Left ventricle myocardium inferior (tissue), 1 donor: ENCODE measurements at regions not wholly inside any gene's neighbourhood (a gene's known extent, or its start where the extent isn't known, plus 50 kb on each side); places are given as distances from the start of the nearest gene placed in this dataset.

Experiments
- DNase-seq: peaks from one replicate; pipeline ENCODE4 v3.0.0-alpha.2; 2020
- H3K27ac ChIP-seq: fragments of 200-600 bp; replicated peaks from 2 replicates; pipeline ENCODE4 v1.8.0; 2021
- H3K27me3 ChIP-seq: fragments of 200-600 bp; 2 replicates; pipeline ENCODE4 v1.8.0; 2021; ENCODE audit warnings: low read depth
- H3K36me3 ChIP-seq: fragments of 200-600 bp; 2 replicates; pipeline ENCODE4 v1.8.0; 2021
- H3K4me1 ChIP-seq: fragments of 200-600 bp; 2 replicates; pipeline ENCODE4 v1.8.0; 2021
- H3K4me3 ChIP-seq: fragments of 200-600 bp; 2 replicates; pipeline ENCODE4 v1.8.0; 2021; ENCODE audit warnings: mild to moderate bottlenecking, moderate library complexity
- H3K9me3 ChIP-seq: fragments of 200-600 bp; replicated peaks from 2 replicates; pipeline ENCODE4 v1.8.0; 2021
- CTCF ChIP-seq: fragments of 200-600 bp; IDR thresholded peaks from 2 replicates; pipeline ENCODE4 v1.8.0; 2021; ENCODE audit warnings: antibody characterized with exemption, mild to moderate bottlenecking, borderline replicate concordance
- intact Hi-C: fragments of 100-400 bp; cut with micrococcal nuclease; formaldehyde crosslinking; loops from one replicate; pipeline ENCODE4 v1.11.0; 2022
- donor health status: DM: no; HTN: yes; CAD: no; lungs with severe emphysema.

- Histone ChIP-seq H3K9me3 (no peaks in the 10 kb centered on the region), H3K4me3 (no peak overlapping the region), H3K4me1 (peaks cover 8% of the 10 kb centered on the region), H3K27ac (no peak overlapping the region), H3K27me3 (no peaks in the 10 kb centered on the region), H3K36me3 (no peaks in the 10 kb centered on the region)
- no peak for DNase-seq
- no peak for TF ChIP-seq CTCF
- intact Hi-C loops, result no loop called here
Observed at GRCh38 chr10:52440612-52441285, 126.7 kb downstream of the DKK1 start.

- no peak for TF ChIP-seq CTCF
- intact Hi-C loops, result no loop called here
- H3K36me3 ChIP-seq, result no peaks in the 10 kb centered on the region
- no peaks in the 10 kb centered on the region for H3K27me3 ChIP-seq
- H3K4me1 ChIP-seq, result peaks cover 8% of the 10 kb centered on the region
- no peak overlapping the region for H3K4me3 ChIP-seq
- H3K27ac ChIP-seq, result no peak overlapping the region
- no peaks in the 10 kb centered on the region for H3K9me3 ChIP-seq
- DNase-seq, result no peak
Observed at GRCh38 chr10:52442576-52442975, 128.5 kb downstream of the DKK1 start.

GRCh38 chr10:52443419-52444388 lies 129.6 kb downstream of the DKK1 start:
- TF ChIP-seq CTCF, result no peak
- Histone ChIP-seq H3K9me3 (no peaks in the 10 kb centered on the region), H3K36me3 (no peaks in the 10 kb centered on the region), H3K4me1 (peaks cover 8% of the 10 kb centered on the region), H3K4me3 (no peak overlapping the region), H3K27me3 (no peaks in the 10 kb centered on the region), H3K27ac (no peak overlapping the region)
- no peak for DNase-seq
- intact Hi-C loops, result no loop called here

- H3K9me3 ChIP-seq, result no peaks in the 10 kb centered on the region
- H3K27ac ChIP-seq, result no peak overlapping the region
- H3K4me1 ChIP-seq, result peaks cover 8% of the 10 kb centered on the region
- H3K36me3 ChIP-seq, result no peaks in the 10 kb centered on the region
- no peak overlapping the region for H3K4me3 ChIP-seq
- intact Hi-C loops, result no loop called here
- no peak for TF ChIP-seq CTCF
- no peak for DNase-seq
- no peaks in the 10 kb centered on the region for H3K27me3 ChIP-seq
Observed at GRCh38 chr10:52446391-52446790, 132.3 kb downstream of the DKK1 start.

GRCh38 chr10:52447931-52448353 lies 133.9 kb downstream of the DKK1 start:
- DNase-seq, result no peak
- Histone ChIP-seq H3K4me3 (no peak overlapping the region), H3K4me1 (peaks cover 8% of the 10 kb centered on the region), H3K9me3 (no peaks in the 10 kb centered on the region), H3K27me3 (no peaks in the 10 kb centered on the region), H3K27ac (no peak overlapping the region), H3K36me3 (no peaks in the 10 kb centered on the region)
- TF ChIP-seq CTCF, result no peak
- intact Hi-C loops, result no loop called here
